ENCODE measurements at regions not wholly inside any gene's neighbourhood (a gene's known extent, or its start where the extent isn't known, plus 50 kb on each side); places are given as distances from the start of the nearest gene placed in this dataset.

GRCh38 chr1:112232848-112233247 is 163.2 kb upstream of the CTTNBP2NL start:
- TF ChIP-seq CTCF (IDR thresholded peaks at IDR 0.05; ENCODE audit: insufficient read depth, low read length, poor library complexity, severe bottlenecking): no peak
- TF ChIP-seq EZH2phosphoT487 (conservative IDR thresholded peaks at IDR 0.05; ENCODE audit: low read length): no peak
